HCT116 (cell line): ENCODE measurements at regions not wholly inside any gene's neighbourhood (a gene's known extent, or its start where the extent isn't known, plus 50 kb on each side); places are given as distances from the start of the nearest gene placed in this dataset.

Source experiments
- ATAC-seq: fragments of 200-7000 bp; cut with Tn5 transposase; 2 replicates; pipeline ENCODE4 v1.9.1; 2020; ENCODE audit warnings: mild to moderate bottlenecking, moderate library complexity
- BruUV-seq: library from RNA; stranded (reverse); fragments of 400-500 nt; replicated peaks from 2 replicates; lab custom pipeline; 2021; lab: Mats Ljungman, UMichigan
- CTCF ChIA-PET: fragments of 300-600 bp; sonication (Branson Sonifier 250); formaldehyde crosslinking; loops from one replicate; lab custom pipeline; 2021; ENCODE audit warnings: antibody characterized with exemption; lab: Charles Lee
- POLR2A ChIA-PET: fragments of 300-600, 350-600 bp; sonication (Branson Sonifier 250); formaldehyde crosslinking; loops from one replicate; lab custom pipeline; 2021; ENCODE audit warnings: antibody characterized with exemption; lab: Charles Lee
- RAD21 ChIA-PET, 2 experiments: fragments of 300-600 bp; sonication (Branson Sonifier 250); formaldehyde crosslinking; loops; one replicate each; lab custom pipeline; 2023; ENCODE audit warnings: low total read pairs in 2 of 2; ENCODE audit not compliant: uncharacterized antibody in 2 of 2, unreplicated experiment in 2 of 2, low non-redundant PET in 1 of 2; lab: Charles Lee
- DNase-seq: peaks from one replicate; pipeline ENCODE4 v3.0.0-alpha.2; 2010; ENCODE audit warnings: low read depth, low spot score
- H2AFZ ChIP-seq: fragments of 200-600 bp; shearing (Covaris generic), sonication (generic); 2 replicates; pipeline ENCODE4 v1.6.1; 2017; ENCODE audit warnings: low read depth, mixed run types, mixed read lengths, antibody characterized with exemption, low read length; ENCODE audit not compliant: poor library complexity, severe bottlenecking
- H3K27ac ChIP-seq: 2 replicates; pipeline ENCODE4 v1.5.1; 2012; ENCODE audit warnings: low read depth, low read length
- H3K27me3 ChIP-seq: fragments of 200-600 bp; sonication (generic); 2 replicates; pipeline ENCODE4 v1.6.1; 2016; ENCODE audit warnings: mixed run types, low read length, mixed read lengths; ENCODE audit not compliant: insufficient read depth
- H3K36me3 ChIP-seq, 2 experiments: fragments of 200-500 bp in 1 of 2; fragments of 200-600 bp in 1 of 2; sonication (Bioruptor generic) in 1 of 2; sonication (generic) in 1 of 2; 2 replicates each; pipeline versions ENCODE4 v1.5.1 to v1.6.1; 2014 to 2016; ENCODE audit warnings: low read length in 2 of 2, inconsistent platforms in 1 of 2, mixed read lengths in 1 of 2, mixed run types in 1 of 2; ENCODE audit not compliant: insufficient read depth in 2 of 2, control insufficient read depth in 1 of 2
- H3K4me1 ChIP-seq, 2 experiments: fragments of 200-600 bp in 1 of 2; sonication (generic) in 1 of 2; 2 replicates each; pipeline versions ENCODE4 v1.5.1 to v1.6.1; 2012 to 2017; ENCODE audit warnings: low read length in 2 of 2, inconsistent platforms in 1 of 2, mild to moderate bottlenecking in 1 of 2, mixed read lengths in 1 of 2, mixed run types in 1 of 2, moderate library complexity in 1 of 2; ENCODE audit not compliant: insufficient read depth in 2 of 2, control insufficient read depth in 1 of 2
- H3K4me2 ChIP-seq: fragments of 200-600 bp; sonication (generic); 2 replicates; pipeline ENCODE4 v1.6.1; 2017; ENCODE audit warnings: mixed run types, low read length, mixed read lengths
- H3K4me3 ChIP-seq, 2 experiments: fragments of 200-600 bp in 1 of 2; sonication (generic) in 1 of 2; replicated peaks in 1 of 2; 2 replicates each; pipeline ENCODE4 v1.5.1; 2011 to 2016; ENCODE audit warnings: low read length in 2 of 2, control low read depth in 1 of 2, low read depth in 1 of 2, mild to moderate bottlenecking in 1 of 2, mixed read lengths in 1 of 2, mixed run types in 1 of 2
- H3K79me2 ChIP-seq: fragments of 200-600 bp; sonication (generic); 2 replicates; pipeline ENCODE4 v1.6.1; 2017; ENCODE audit warnings: mild to moderate bottlenecking, mixed run types, low read length, moderate library complexity, mixed read lengths; ENCODE audit not compliant: insufficient read depth
- H3K9ac ChIP-seq: fragments of 200-600 bp; sonication (generic); 2 replicates; pipeline ENCODE4 v1.6.1; 2016; ENCODE audit warnings: low read length, mixed read lengths
- H3K9me2 ChIP-seq: fragments of 200-600 bp; sonication (generic), shearing (Covaris generic); 2 replicates; pipeline ENCODE4 v1.6.1; 2017; ENCODE audit warnings: mixed run types, mild to moderate bottlenecking, moderate library complexity; ENCODE audit not compliant: insufficient read depth
- H3K9me3 ChIP-seq, 2 experiments: fragments of 200-500 bp in 1 of 2; fragments of 200-600 bp in 1 of 2; sonication (Bioruptor generic) in 1 of 2; sonication (generic) in 1 of 2; 2 replicates each; pipeline ENCODE4 v1.6.1; 2014 to 2017; ENCODE audit warnings: low read length in 2 of 2, mixed read lengths in 2 of 2, inconsistent platforms in 1 of 2, low read depth in 1 of 2, mild to moderate bottlenecking in 1 of 2, mixed run types in 1 of 2, moderate library complexity in 1 of 2; ENCODE audit not compliant: control insufficient read depth in 1 of 2, insufficient read depth in 1 of 2
- H4K20me1 ChIP-seq: fragments of 200-600 bp; sonication (generic), shearing (Covaris generic); 2 replicates; pipeline ENCODE4 v1.6.1; 2017; ENCODE audit warnings: mixed run types, mild to moderate bottlenecking, moderate library complexity; ENCODE audit not compliant: insufficient read depth
- CBX3 ChIP-seq: IDR thresholded peaks from 2 replicates; pipeline ENCODE4 v1.6.1; 2012; ENCODE audit warnings: low read depth
- CTCF ChIP-seq, 3 experiments: fragments of 200-600 bp in 1 of 3; sonication (generic) in 1 of 3; IDR thresholded peaks in 2 of 3; conservative IDR thresholded peaks in 1 of 3; 2 replicates each; pipeline ENCODE4 v1.5.1; 2012 to 2017; ENCODE audit warnings: low read depth in 2 of 3, low read length in 2 of 3, antibody characterized with exemption in 1 of 3, borderline replicate concordance in 1 of 3, control low read depth in 1 of 3, mild to moderate bottlenecking in 1 of 3, mixed read lengths in 1 of 3, mixed run types in 1 of 3, moderate library complexity in 1 of 3; ENCODE audit not compliant: insufficient read depth in 1 of 3
- EGR1 ChIP-seq: IDR thresholded peaks from 2 replicates; pipeline ENCODE4 v1.6.1; 2012; ENCODE audit warnings: low read depth
- ELF1 ChIP-seq: IDR thresholded peaks from 2 replicates; pipeline ENCODE4 v1.6.1; 2012; ENCODE audit warnings: low read depth, borderline replicate concordance
- EZH2 ChIP-seq: fragments of 200-600 bp; sonication (generic); IDR thresholded peaks from 2 replicates; pipeline ENCODE4 v1.6.1; 2017; ENCODE audit warnings: antibody characterized with exemption, mixed run types
- EZH2phosphoT487 ChIP-seq: fragments of 200-600 bp; IDR thresholded peaks from 2 replicates; pipeline ENCODE4 v1.6.1; 2018; ENCODE audit warnings: antibody characterized with exemption, borderline replicate concordance
- JUND ChIP-seq: IDR thresholded peaks from 2 replicates; pipeline ENCODE4 v1.6.1; 2012
- RAD21 ChIP-seq: IDR thresholded peaks from 2 replicates; pipeline ENCODE4 v1.6.1; 2012; ENCODE audit warnings: low read depth, mild to moderate bottlenecking
- TCF7L2 ChIP-seq: IDR thresholded peaks from 2 replicates; pipeline ENCODE4 v1.7.0; 2011; ENCODE audit warnings: borderline replicate concordance, inconsistent platforms; ENCODE audit not compliant: insufficient read depth, insufficient read length; ENCODE audit errors: extremely low read depth
- YY1 ChIP-seq: IDR thresholded peaks from 2 replicates; pipeline ENCODE4 v1.6.1; 2011; ENCODE audit warnings: low read length, low read depth, moderate library complexity, mild to moderate bottlenecking; ENCODE audit not compliant: insufficient replicate concordance; ENCODE audit errors: extremely low read depth
- ZFX ChIP-seq: fragments of 450-650 bp; IDR thresholded peaks from 2 replicates; pipeline ENCODE4 v1.6.1; 2017
- ZNF274 ChIP-seq: fragments of 200-500 bp; sonication (Bioruptor generic); IDR thresholded peaks from 2 replicates; pipeline ENCODE4 v1.6.1; 2014; ENCODE audit warnings: mild to moderate bottlenecking, low read depth, low read length, inconsistent platforms
- intact Hi-C: fragments of 100-400 bp; cut with micrococcal nuclease; formaldehyde crosslinking; loops from 2 replicates; pipeline ENCODE4 v1.10.0; 2022
- TF ChIP-seq, protein P1 (sequence below): IDR thresholded peaks from 2 replicates; pipeline ENCODE4 v1.6.1; 2012

DNA sequence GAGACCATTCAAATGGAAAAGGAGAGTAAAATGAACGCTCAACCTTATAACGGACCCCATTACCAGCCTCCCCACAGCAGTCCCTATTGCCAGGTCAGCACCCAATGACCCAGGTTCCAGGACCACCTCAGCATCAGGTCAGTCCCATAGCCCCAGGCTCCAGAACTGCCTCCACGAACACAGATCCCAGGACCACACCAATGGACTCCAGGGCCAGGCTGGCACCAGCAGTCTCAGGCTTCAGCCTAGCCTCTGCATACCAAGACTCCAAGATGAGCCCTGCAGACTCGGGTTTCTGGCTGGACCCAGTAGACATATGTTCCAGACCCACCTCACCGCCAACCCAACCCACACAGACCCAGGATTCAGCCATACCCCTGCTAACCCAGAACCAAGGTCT lies 625.0 kb upstream of the RGS18 start:
- Histone ChIP-seq H3K27me3 (no peaks in the 10 kb centered on the region), H3K4me3 (no peak overlapping the region), H3K9me3 (0 out of 4 replicates have a peak, but pooled peaks cover 0 to 7% of the 10 kb centered on the region in 2 experiments), H3K9ac (no peak overlapping the region), H3K4me2 (no peak overlapping the region), H2AFZ (no peak overlapping the region), H3K4me1 (peaks cover 0 to 3% of the 10 kb centered on the region in 2 experiments; a peak in 1 of 4 replicates), H3K36me3 (no peaks in the 10 kb centered on the region), H4K20me1 (no peaks in the 10 kb centered on the region), H3K9me2 (no peaks in the 10 kb centered on the region), H3K27ac (no peak overlapping the region), H3K79me2 (no peaks in the 10 kb centered on the region)
- ChIA-PET RAD21 (no interaction called here), CTCF (no interaction called here), POLR2A (no interaction called here)
- DNase-seq (no peak), ATAC-seq (no peak)
- BruUV-seq: no TSS peak
- TF ChIP-seq ZNF274 (no peak), TCF7L2 (no peak), CTCF (IDR thresholded peaks at IDR 0.05 in 2 of 3, conservative IDR thresholded peaks at IDR 0.05 in 1 of 3; ENCODE audit: borderline replicate concordance in 1 of 3, insufficient read depth in 1 of 3, low read depth in 2 of 3, low read length in 2 of 3) (no peak), JUND (no peak), ZFX (no peak), EZH2phosphoT487 (no peak), EGR1 (no peak), EZH2 (no peak), ELF1 (no peak), RAD21 (no peak), YY1 (no peak), CBX3 (no peak)
- TF ChIP-seq, protein P1, sequence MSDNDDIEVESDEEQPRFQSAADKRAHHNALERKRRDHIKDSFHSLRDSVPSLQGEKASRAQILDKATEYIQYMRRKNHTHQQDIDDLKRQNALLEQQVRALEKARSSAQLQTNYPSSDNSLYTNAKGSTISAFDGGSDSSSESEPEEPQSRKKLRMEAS: no peak
- intact Hi-C loops: no loop called here
